GM12878 (cell line): ENCODE measurements at regions not wholly inside any gene's neighbourhood (a gene's known extent, or its start where the extent isn't known, plus 50 kb on each side); places are given as distances from the start of the nearest gene placed in this dataset.

Source experiments
- ATAC-seq: fragments of 200-7000 bp; cut with Tn5 transposase; 3 replicates; pipeline ENCODE4 v1.9.1; 2020; ENCODE audit warnings: mild to moderate bottlenecking, moderate library complexity
- BruUV-seq: library from RNA; stranded (reverse); fragments of 400-500 nt; replicated peaks from 2 replicates; lab custom pipeline; 2021; lab: Mats Ljungman, UMichigan
- CTCF ChIA-PET: fragments of 300-600 bp; sonication (Branson Sonifier 250); formaldehyde crosslinking; extraction: SDS; loops from one replicate; lab custom pipeline; 2021; ENCODE audit warnings: inconsistent platforms; lab: Yijun Ruan, JAX
- POLR2A ChIA-PET: fragments of 350-600 bp; formaldehyde crosslinking; extraction: SDS; loops from one replicate; lab custom pipeline; 2021; ENCODE audit warnings: inconsistent platforms; lab: Charles Lee
- RAD21 ChIA-PET: fragments of 300-600 bp; sonication (Branson Sonifier 250); formaldehyde crosslinking; loops from one replicate; lab custom pipeline; 2023; ENCODE audit warnings: antibody characterized with exemption; ENCODE audit not compliant: unreplicated experiment; lab: Charles Lee
- SMC1A ChIA-PET: fragments of 300-600 bp; sonication (Branson Sonifier 250); formaldehyde crosslinking; loops from one replicate; lab custom pipeline; 2023; ENCODE audit not compliant: unreplicated experiment, uncharacterized antibody; lab: Charles Lee
- DNase-seq: peaks from one replicate; pipeline ENCODE4 v3.0.0-alpha.2; 2011; ENCODE audit warnings: low read depth, low spot score
- FAIRE-seq: peaks from 3 replicates; lab custom pipeline; 2011; peaks lifted over from hg19 to GRCh38; lab: Jason Lieb, UNC
- H2AFZ ChIP-seq: 2 replicates; pipeline ENCODE4 v1.6.0; 2011; ENCODE audit warnings: low read depth, low read length, control low read depth; ENCODE audit not compliant: control insufficient read depth
- H3K27ac ChIP-seq: 2 replicates; pipeline ENCODE4 v1.5.1; 2011; ENCODE audit warnings: control low read depth; ENCODE audit not compliant: control insufficient read depth, insufficient read depth
- H3K27me3 ChIP-seq, 2 experiments: replicated peaks in 1 of 2; 2 replicates each; pipeline versions ENCODE4 v1.6.0 to v1.6.1; 2011; ENCODE audit warnings: low read length in 1 of 2; ENCODE audit not compliant: control insufficient read depth in 2 of 2, insufficient read depth in 2 of 2
- H3K36me3 ChIP-seq, 2 experiments: 2 replicates each; pipeline ENCODE4 v1.5.1; 2011; ENCODE audit warnings: low read length in 1 of 2; ENCODE audit not compliant: control insufficient read depth in 2 of 2, insufficient read depth in 2 of 2
- H3K4me1 ChIP-seq: 2 replicates; pipeline ENCODE4 v1.6.1; 2011; ENCODE audit warnings: mild to moderate bottlenecking, low read length, moderate library complexity, mixed read lengths; ENCODE audit not compliant: control insufficient read depth, insufficient read depth
- H3K4me2 ChIP-seq: 2 replicates; pipeline ENCODE4 v1.6.0; 2011; ENCODE audit warnings: control low read depth; ENCODE audit not compliant: control insufficient read depth, insufficient read depth
- H3K4me3 ChIP-seq: fragments of 200-600 bp; sonication (generic); 2 replicates; pipeline ENCODE4 v1.5.1; 2016
- H3K79me2 ChIP-seq: 2 replicates; pipeline ENCODE4 v1.6.0; 2011; ENCODE audit warnings: low read length; ENCODE audit not compliant: control insufficient read depth, insufficient read depth
- H3K9ac ChIP-seq: 2 replicates; pipeline ENCODE4 v1.8.0; 2011; ENCODE audit warnings: low read length, control low read depth, mixed read lengths; ENCODE audit not compliant: control insufficient read depth, insufficient read depth
- H3K9me3 ChIP-seq: replicated peaks from 3 replicates; pipeline ENCODE4 v1.5.1; 2011; ENCODE audit warnings: mild to moderate bottlenecking, low read length; ENCODE audit not compliant: control insufficient read depth, insufficient read depth
- H4K20me1 ChIP-seq: 2 replicates; pipeline ENCODE4 v1.6.0; 2011; ENCODE audit not compliant: control insufficient read depth, insufficient read depth
- EGR1 ChIP-seq, 2 experiments: IDR thresholded peaks; 1 replicate in 1 of 2; 2 replicates in 1 of 2; pipeline ENCODE4 v1.6.1; 2011 to 2012; ENCODE audit warnings: low read depth in 2 of 2, low read length in 2 of 2, borderline replicate concordance in 1 of 2, mild to moderate bottlenecking in 1 of 2, moderate library complexity in 1 of 2
- FOS ChIP-seq: IDR thresholded peaks from 3 replicates; pipeline ENCODE4 v1.6.1; 2011; ENCODE audit warnings: borderline replicate concordance; ENCODE audit not compliant: insufficient read length; ENCODE audit errors: extremely low read depth
- HCFC1 ChIP-seq: fragments of 150-350 bp; IDR thresholded peaks from 2 replicates; pipeline ENCODE4 v1.6.1; 2014; ENCODE audit warnings: low read length
- HDGF ChIP-seq: fragments of 450-650 bp; IDR thresholded peaks from 2 replicates; pipeline ENCODE4 v1.6.1; 2016; ENCODE audit warnings: antibody characterized with exemption
- IKZF1 ChIP-seq: fragments of 450-650 bp; conservative IDR thresholded peaks from 2 replicates; pipeline ENCODE4 v1.6.1; 2017; ENCODE audit warnings: antibody characterized with exemption, mild to moderate bottlenecking
- JUNB ChIP-seq: IDR thresholded peaks from 2 replicates; pipeline ENCODE4 v1.6.1; 2016; ENCODE audit warnings: antibody characterized with exemption, mild to moderate bottlenecking
- NBN ChIP-seq: fragments of 450-650 bp; IDR thresholded peaks from 2 replicates; pipeline ENCODE4 v1.6.1; 2016
- NRF1 ChIP-seq: conservative IDR thresholded peaks from 2 replicates; pipeline ENCODE4 v1.6.1; 2011; ENCODE audit warnings: mild to moderate bottlenecking, low read depth, low read length, improper control_type of control experiment
- RELA ChIP-seq: fragments of 450-650 bp; IDR thresholded peaks from 2 replicates; pipeline ENCODE4 v1.8.0; 2014; ENCODE audit warnings: borderline replicate concordance; ENCODE audit not compliant: partially characterized antibody
- STAT1 ChIP-seq: fragments of 450-650 bp; conservative IDR thresholded peaks from 2 replicates; pipeline ENCODE4 v1.6.1; 2014; ENCODE audit warnings: antibody characterized with exemption, mild to moderate bottlenecking
- STAT3 ChIP-seq: IDR thresholded peaks from 2 replicates; pipeline ENCODE4 v1.6.1; 2011; ENCODE audit warnings: low read depth, low read length, improper control_type of control experiment
- YBX1 ChIP-seq: fragments of 450-650 bp; IDR thresholded peaks from 2 replicates; pipeline ENCODE4 v1.6.1; 2016; ENCODE audit warnings: antibody characterized with exemption
- WGBS: methylation state at CpG from one replicate; pipeline ENCODE4 v1.1.6; 2016; ENCODE audit warnings: low lambda C conversion rate; ENCODE audit not compliant: insufficient replicate concordance, insufficient coverage; ENCODE audit errors: missing lambda C conversion rate; 5-methylcytosine and 5-hydroxymethylcytosine counted together
- in situ Hi-C: fragments of 300-500 bp; cut with MboI; formaldehyde crosslinking; loops from 9 replicates; pipeline ENCODE4 v1.14.3; 2018; ENCODE audit warnings: mixed read lengths
- intact Hi-C: fragments of 100-400 bp; cut with micrococcal nuclease; formaldehyde crosslinking; loops from one replicate; pipeline ENCODE4 v1.14.2; 2022; ENCODE audit not compliant: unreplicated experiment
- TF ChIP-seq, protein P1 (sequence below): fragments of 450-650 bp; IDR thresholded peaks from 2 replicates; pipeline ENCODE4 v1.6.1; 2016; ENCODE audit warnings: mild to moderate bottlenecking
- TF ChIP-seq, protein P2 (sequence below), 3 experiments: IDR thresholded peaks in 2 of 3; conservative IDR thresholded peaks in 1 of 3; 2 replicates each; pipeline ENCODE4 v1.5.1; 2011; ENCODE audit warnings: low read depth in 3 of 3, low read length in 3 of 3, mild to moderate bottlenecking in 3 of 3, control low read depth in 2 of 3, moderate library complexity in 2 of 3, inconsistent platforms in 1 of 3, mixed read lengths in 1 of 3; ENCODE audit not compliant: control insufficient read depth in 2 of 3, insufficient read depth in 1 of 3; ENCODE audit errors: extremely low read depth in 1 of 3

- ChIA-PET RAD21 (no interaction called here), POLR2A (no interaction called here), SMC1A (interaction anchor here (0.8 to 1.1 kb wide), 6 partner anchors 15 to 631 kb away, joined by 3 to 4 read pairs (median 3); no protein-coding TSS in a partner anchor), CTCF (interaction anchor here (0.7 to 1.9 kb wide), 8 partner anchors 13 to 648 kb away, joined by 3 to 9 read pairs (median 4); no protein-coding TSS in a partner anchor)
- no peak overlapping the region for H3K4me3 ChIP-seq
- FAIRE-seq (no peak), ATAC-seq (no peak), DNase-seq (no peak)
- H2AFZ ChIP-seq = no peak overlapping the region
- in situ Hi-C loops = no loop called here
- H3K27ac ChIP-seq = no peak overlapping the region
- H4K20me1 ChIP-seq = no peaks in the 10 kb centered on the region
- H3K4me2 ChIP-seq = no peak overlapping the region
- no peaks in the 10 kb centered on the region for H3K9me3 ChIP-seq
- no peaks in the 10 kb centered on the region for H3K79me2 ChIP-seq
- H3K36me3 ChIP-seq = no peaks in the 10 kb centered on the region
- TF ChIP-seq JUNB (no peak), STAT1 (no peak), FOS (no peak), RELA (no peak), STAT3 (no peak), EGR1 (IDR thresholded peaks at IDR 0.05; ENCODE audit: borderline replicate concordance in 1 of 2, low read depth in 2 of 2, low read length in 2 of 2) (no peak), NBN (no peak), NRF1 (no peak), HCFC1 (no peak), YBX1 (no peak), IKZF1 (no peak), HDGF (no peak)
- TF ChIP-seq, protein P1, sequence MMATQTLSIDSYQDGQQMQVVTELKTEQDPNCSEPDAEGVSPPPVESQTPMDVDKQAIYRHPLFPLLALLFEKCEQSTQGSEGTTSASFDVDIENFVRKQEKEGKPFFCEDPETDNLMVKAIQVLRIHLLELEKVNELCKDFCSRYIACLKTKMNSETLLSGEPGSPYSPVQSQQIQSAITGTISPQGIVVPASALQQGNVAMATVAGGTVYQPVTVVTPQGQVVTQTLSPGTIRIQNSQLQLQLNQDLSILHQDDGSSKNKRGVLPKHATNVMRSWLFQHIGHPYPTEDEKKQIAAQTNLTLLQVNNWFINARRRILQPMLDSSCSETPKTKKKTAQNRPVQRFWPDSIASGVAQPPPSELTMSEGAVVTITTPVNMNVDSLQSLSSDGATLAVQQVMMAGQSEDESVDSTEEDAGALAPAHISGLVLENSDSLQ = no peak
- TF ChIP-seq, protein P2, sequence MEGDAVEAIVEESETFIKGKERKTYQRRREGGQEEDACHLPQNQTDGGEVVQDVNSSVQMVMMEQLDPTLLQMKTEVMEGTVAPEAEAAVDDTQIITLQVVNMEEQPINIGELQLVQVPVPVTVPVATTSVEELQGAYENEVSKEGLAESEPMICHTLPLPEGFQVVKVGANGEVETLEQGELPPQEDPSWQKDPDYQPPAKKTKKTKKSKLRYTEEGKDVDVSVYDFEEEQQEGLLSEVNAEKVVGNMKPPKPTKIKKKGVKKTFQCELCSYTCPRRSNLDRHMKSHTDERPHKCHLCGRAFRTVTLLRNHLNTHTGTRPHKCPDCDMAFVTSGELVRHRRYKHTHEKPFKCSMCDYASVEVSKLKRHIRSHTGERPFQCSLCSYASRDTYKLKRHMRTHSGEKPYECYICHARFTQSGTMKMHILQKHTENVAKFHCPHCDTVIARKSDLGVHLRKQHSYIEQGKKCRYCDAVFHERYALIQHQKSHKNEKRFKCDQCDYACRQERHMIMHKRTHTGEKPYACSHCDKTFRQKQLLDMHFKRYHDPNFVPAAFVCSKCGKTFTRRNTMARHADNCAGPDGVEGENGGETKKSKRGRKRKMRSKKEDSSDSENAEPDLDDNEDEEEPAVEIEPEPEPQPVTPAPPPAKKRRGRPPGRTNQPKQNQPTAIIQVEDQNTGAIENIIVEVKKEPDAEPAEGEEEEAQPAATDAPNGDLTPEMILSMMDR (IDR thresholded peaks at IDR 0.05 in 2 of 3, conservative IDR thresholded peaks at IDR 0.05 in 1 of 3; ENCODE audit: control insufficient read depth in 2 of 3, extremely low read depth in 1 of 3, insufficient read depth in 1 of 3, low read depth in 3 of 3, low read length in 3 of 3) = no peak
- WGBS = 17% methylated on average over 4 of the region's 4 CpGs
- no TSS peak for BruUV-seq
- H3K4me1 ChIP-seq = no peaks in the 10 kb centered on the region
- no peaks in the 10 kb centered on the region for H3K27me3 ChIP-seq
- no peak overlapping the region for H3K9ac ChIP-seq
- intact Hi-C loops = loop anchor here (5.0 to 10.0 kb wide), 3 partner anchors 272 to 627 kb away; no protein-coding TSS in a partner anchor
These were observed 325.0 kb downstream of the PCDH7 start for GRCh38 chr4:31045151-31045550.
